CD14-positive monocyte (primary cell): ENCODE measurements at regions not wholly inside any gene's neighbourhood (a gene's known extent, or its start where the extent isn't known, plus 50 kb on each side); places are given as distances from the start of the nearest gene placed in this dataset.

ENCODE experiments used
- DNase-seq, 3 donors: peaks; one replicate each; pipeline ENCODE4 v3.0.0-alpha.2; 2011 to 2022
- H2AFZ ChIP-seq: 2 replicates; pipeline ENCODE4 v1.6.0; 2012; ENCODE audit warnings: mild to moderate bottlenecking, low read depth, low read length, inconsistent platforms; ENCODE audit not compliant: insufficient read depth, poor library complexity, severe bottlenecking
- H3K27ac ChIP-seq, 2 donors: 1 replicate in 1 of 2; 2 replicates in 1 of 2; pipeline ENCODE4 v1.5.1; 2012 to 2013; ENCODE audit warnings: low read length in 2 of 2, control low read depth in 1 of 2, inconsistent platforms in 1 of 2, low read depth in 1 of 2, mild to moderate bottlenecking in 1 of 2
- H3K27me3 ChIP-seq, 2 donors: one replicate each; pipeline versions ENCODE4 v1.6.0 to v1.6.1; 2011 to 2013; ENCODE audit warnings: low read length in 2 of 2; ENCODE audit not compliant: control insufficient read depth in 2 of 2, insufficient read depth in 2 of 2
- H3K36me3 ChIP-seq, 2 donors: replicated peaks in 1 of 2; 1 replicate in 1 of 2; 2 replicates in 1 of 2; pipeline versions ENCODE4 v1.5.1 to v1.6.1; 2012 to 2013; ENCODE audit warnings: low read length in 2 of 2, control low read depth in 1 of 2, inconsistent platforms in 1 of 2, mild to moderate bottlenecking in 1 of 2; ENCODE audit not compliant: insufficient read depth in 2 of 2, control insufficient read depth in 1 of 2
- H3K4me1 ChIP-seq, 2 donors: 1 replicate in 1 of 2; 2 replicates in 1 of 2; pipeline versions ENCODE4 v1.5.1 to v1.6.1; 2012 to 2013; ENCODE audit warnings: low read length in 2 of 2, control low read depth in 1 of 2, inconsistent platforms in 1 of 2, mild to moderate bottlenecking in 1 of 2, moderate library complexity in 1 of 2; ENCODE audit not compliant: insufficient read depth in 2 of 2, control insufficient read depth in 1 of 2
- H3K4me2 ChIP-seq: replicated peaks from 2 replicates; pipeline ENCODE3; 2012; ENCODE audit warnings: low read length, moderate library complexity, mild to moderate bottlenecking; ENCODE audit not compliant: poor library complexity, severe bottlenecking; ENCODE audit errors: extremely low read depth
- H3K4me3 ChIP-seq, 3 experiments: fragments of 200-600 bp in 1 of 3; sonication (generic) in 1 of 3; replicated peaks in 1 of 3; 1 replicate in 2 of 3; 2 replicates in 1 of 3; pipeline ENCODE4 v1.5.1; 2011 to 2013; ENCODE audit warnings: low read length in 3 of 3, mild to moderate bottlenecking in 3 of 3, control low read depth in 2 of 3, low read depth in 2 of 3, inconsistent platforms in 1 of 3, moderate library complexity in 1 of 3
- H3K79me2 ChIP-seq: 2 replicates; pipeline ENCODE4 v1.6.0; 2012; ENCODE audit warnings: mild to moderate bottlenecking, control low read depth, inconsistent platforms, low read length, moderate library complexity; ENCODE audit not compliant: insufficient read depth
- H3K9ac ChIP-seq: 2 replicates; pipeline ENCODE4 v1.6.0; 2017; ENCODE audit warnings: low read length, mild to moderate bottlenecking; ENCODE audit not compliant: insufficient read depth, poor library complexity, severe bottlenecking
- H3K9me3 ChIP-seq, 2 donors: replicated peaks in 1 of 2; 1 replicate in 1 of 2; 2 replicates in 1 of 2; pipeline versions ENCODE4 v1.5.1 to v1.6.1; 2012 to 2013; ENCODE audit warnings: low read length in 2 of 2, control low read depth in 1 of 2; ENCODE audit not compliant: control insufficient read depth in 1 of 2, insufficient read depth in 1 of 2
- H4K20me1 ChIP-seq: 2 replicates; pipeline ENCODE4 v1.6.0; 2012; ENCODE audit warnings: mild to moderate bottlenecking, low read length, control low read depth, moderate library complexity; ENCODE audit not compliant: insufficient read depth
- H3K27ac Mint-ChIP-seq, 7 donors: one replicate each; pipeline ENCODE4 v1.8.0; 2020; ENCODE audit warnings: mild to moderate bottlenecking in 7 of 7, mixed read lengths in 7 of 7, moderate library complexity in 6 of 7, inconsistent platforms in 2 of 7
- H3K27me3 Mint-ChIP-seq, 3 donors: one replicate each; pipeline ENCODE4 v1.8.0; 2021 to 2022; ENCODE audit warnings: low read depth in 3 of 3, mild to moderate bottlenecking in 3 of 3, mixed read lengths in 3 of 3, moderate library complexity in 3 of 3, inconsistent platforms in 1 of 3
- H3K36me3 Mint-ChIP-seq, 2 donors: one replicate each; pipeline ENCODE4 v1.8.0; 2020; ENCODE audit warnings: mixed read lengths in 2 of 2, inconsistent platforms in 1 of 2, mild to moderate bottlenecking in 1 of 2
- H3K4me1 Mint-ChIP-seq: one replicate; pipeline ENCODE4 v1.8.0; 2020; ENCODE audit warnings: mild to moderate bottlenecking, mixed read lengths
- H3K4me3 Mint-ChIP-seq, 2 donors: one replicate each; pipeline ENCODE4 v1.8.0; 2020; ENCODE audit warnings: mild to moderate bottlenecking in 2 of 2, mixed read lengths in 2 of 2, moderate library complexity in 1 of 2
- H3K9me3 Mint-ChIP-seq, 7 donors: one replicate each; pipeline ENCODE4 v1.8.0; 2020 to 2022; ENCODE audit warnings: mixed read lengths in 7 of 7, mild to moderate bottlenecking in 6 of 7, moderate library complexity in 6 of 7, inconsistent platforms in 2 of 7
- CTCF ChIP-seq: fragments of 200-600 bp; IDR thresholded peaks from one replicate; pipeline ENCODE4 v1.8.0; 2022; ENCODE audit warnings: antibody characterized with exemption, mild to moderate bottlenecking
- WGBS: methylation state at CpG from one replicate; pipeline ENCODE4 v1.1.5; 2013; ENCODE audit warnings: missing lambda C conversion rate; ENCODE audit not compliant: insufficient coverage; 5-methylcytosine and 5-hydroxymethylcytosine counted together
- intact Hi-C, 2 donors: fragments of 100-400 bp; cut with micrococcal nuclease; formaldehyde crosslinking; loops; one replicate each; pipeline versions ENCODE4 v1.15.0 to v1.15.1; 2023

GRCh38 chr12:90368081-90368480, 586.9 kb downstream of the CCER1 start:
- Histone ChIP-seq H2AFZ (no peak overlapping the region), H3K4me2 (no peak overlapping the region), H3K36me3 (no peaks in the 10 kb centered on the region), H4K20me1 (no peaks in the 10 kb centered on the region), H3K9me3 (no peaks in the 10 kb centered on the region), H3K27ac (no peak overlapping the region), H3K27me3 (no peaks in the 10 kb centered on the region), H3K9ac (no peak overlapping the region), H3K4me1 (no peaks in the 10 kb centered on the region), H3K79me2 (no peaks in the 10 kb centered on the region), H3K4me3 (no peak overlapping the region)
- WGBS: 100% methylated on average over 1 of the region's 1 CpG
- Mint-ChIP-seq H3K4me1 (no peaks in the 10 kb centered on the region), H3K27me3 (peaks cover 2 to 4% (median 2%) of the 10 kb centered on the region in 3 donors), H3K9me3 (peaks cover 0 to 3% (median 0%) of the 10 kb centered on the region in 7 donors), H3K27ac (no peak overlapping the region), H3K4me3 (no peak overlapping the region), H3K36me3 (no peaks in the 10 kb centered on the region)
- DNase-seq: no peak
- intact Hi-C loops: no loop called here
- TF ChIP-seq CTCF: no peak

- H3K9ac ChIP-seq: no peak overlapping the region
- Mint-ChIP-seq H3K4me1 (no peaks in the 10 kb centered on the region), H3K9me3 (peaks cover 0 to 3% (median 0%) of the 10 kb centered on the region in 7 donors), H3K36me3 (no peaks in the 10 kb centered on the region), H3K4me3 (no peak overlapping the region), H3K27ac (no peak overlapping the region), H3K27me3 (peaks cover under 1 to 4% (median 2%) of the 10 kb centered on the region in 3 donors)
- H3K4me3 ChIP-seq: no peak overlapping the region
- no peaks in the 10 kb centered on the region for H3K9me3 ChIP-seq
- no peaks in the 10 kb centered on the region for H3K4me1 ChIP-seq
- no peaks in the 10 kb centered on the region for H3K36me3 ChIP-seq
- H3K27me3 ChIP-seq: no peaks in the 10 kb centered on the region
- H3K4me2 ChIP-seq: no peak overlapping the region
- H3K79me2 ChIP-seq: no peaks in the 10 kb centered on the region
- no peak overlapping the region for H3K27ac ChIP-seq
- no CpG with 5 or more reads among the region's 2 CpGs for WGBS
- TF ChIP-seq CTCF: no peak
- no peak overlapping the region for H2AFZ ChIP-seq
- no peaks in the 10 kb centered on the region for H4K20me1 ChIP-seq
- DNase-seq: no peak
- intact Hi-C loops: no loop called here
These were observed 588.7 kb downstream of the CCER1 start for GRCh38 chr12:90366286-90366685.
